Thymus (tissue), 11 donors: ENCODE measurements at regions not wholly inside any gene's neighbourhood (a gene's known extent, or its start where the extent isn't known, plus 50 kb on each side); places are given as distances from the start of the nearest gene placed in this dataset.

Experiments
- DNase-seq, 9 donors: peaks; one replicate each; pipeline ENCODE4 v3.0.0-alpha.2; 2013; ENCODE audit warnings: low spot score in 9 of 9, low read depth in 6 of 9, missing footprints in 1 of 9
- H3K27ac ChIP-seq, 2 donors: one replicate each; pipeline ENCODE4 v1.5.1; 2013; ENCODE audit warnings: control low read depth in 1 of 2, low read depth in 1 of 2, low read length in 1 of 2, mild to moderate bottlenecking in 1 of 2, moderate library complexity in 1 of 2
- H3K27me3 ChIP-seq, 2 donors: one replicate each; pipeline ENCODE4 v1.5.1; 2013; ENCODE audit warnings: low read length in 1 of 2; ENCODE audit not compliant: control insufficient read depth in 2 of 2, insufficient read depth in 1 of 2
- H3K36me3 ChIP-seq, 2 donors: one replicate each; pipeline ENCODE4 v1.5.1; 2013; ENCODE audit warnings: low read length in 1 of 2, mild to moderate bottlenecking in 1 of 2, moderate library complexity in 1 of 2; ENCODE audit not compliant: control insufficient read depth in 2 of 2, insufficient read depth in 2 of 2
- H3K4me1 ChIP-seq, 2 donors: one replicate each; pipeline ENCODE4 v1.5.1; 2013; ENCODE audit warnings: low read length in 2 of 2; ENCODE audit not compliant: control insufficient read depth in 2 of 2, insufficient read depth in 2 of 2
- H3K4me3 ChIP-seq, 2 donors: one replicate each; pipeline ENCODE4 v1.5.1; 2013; ENCODE audit warnings: low read length in 2 of 2, control low read depth in 1 of 2, mild to moderate bottlenecking in 1 of 2
- H3K9me3 ChIP-seq, 2 donors: one replicate each; pipeline ENCODE4 v1.5.1; 2013; ENCODE audit warnings: low read length in 1 of 2, mild to moderate bottlenecking in 1 of 2; ENCODE audit not compliant: control insufficient read depth in 2 of 2, insufficient read depth in 1 of 2
- WGBS: extraction: QIAGEN DNeasy Blood & Tissue Kit; methylation state at CpG from one replicate; pipeline ENCODE4 v1.1.7; 2013; 5-methylcytosine and 5-hydroxymethylcytosine counted together
- donor health status: healthy.

DNA sequence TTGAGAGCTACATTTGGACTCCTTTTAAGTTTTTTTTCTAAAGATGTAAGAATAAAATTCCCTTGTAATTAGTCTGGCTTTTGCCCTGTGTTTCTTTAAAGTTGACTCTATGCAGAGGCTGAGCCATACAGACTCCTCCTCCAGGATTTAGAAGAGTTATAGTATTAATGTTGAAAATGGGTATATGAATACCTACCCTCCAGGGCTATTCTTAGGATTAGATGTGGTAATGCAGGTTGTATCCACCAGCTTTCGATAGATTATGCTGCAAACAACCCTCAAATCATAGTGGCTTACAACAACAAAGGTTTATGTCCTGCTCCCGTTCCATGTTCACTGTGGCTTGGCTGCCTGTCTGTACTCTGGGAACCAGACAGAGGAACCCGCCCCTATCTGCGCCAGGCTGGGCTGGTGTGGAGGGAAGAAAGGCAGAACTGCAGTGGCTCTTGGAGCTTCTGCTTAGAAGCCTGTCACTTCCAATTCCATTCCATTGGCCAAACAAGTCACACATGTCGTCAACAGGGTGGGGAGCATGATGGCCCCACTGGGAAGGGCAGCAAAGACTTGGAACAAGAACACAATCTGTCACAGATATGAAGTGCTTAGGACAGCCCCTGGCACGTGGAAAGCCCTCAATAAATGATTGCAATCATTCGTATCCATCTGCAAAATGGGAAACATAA lies 290.8 kb downstream of the FOXO1 start:
- WGBS: 93% methylated on average over 7 of the region's 7 CpGs

DNA sequence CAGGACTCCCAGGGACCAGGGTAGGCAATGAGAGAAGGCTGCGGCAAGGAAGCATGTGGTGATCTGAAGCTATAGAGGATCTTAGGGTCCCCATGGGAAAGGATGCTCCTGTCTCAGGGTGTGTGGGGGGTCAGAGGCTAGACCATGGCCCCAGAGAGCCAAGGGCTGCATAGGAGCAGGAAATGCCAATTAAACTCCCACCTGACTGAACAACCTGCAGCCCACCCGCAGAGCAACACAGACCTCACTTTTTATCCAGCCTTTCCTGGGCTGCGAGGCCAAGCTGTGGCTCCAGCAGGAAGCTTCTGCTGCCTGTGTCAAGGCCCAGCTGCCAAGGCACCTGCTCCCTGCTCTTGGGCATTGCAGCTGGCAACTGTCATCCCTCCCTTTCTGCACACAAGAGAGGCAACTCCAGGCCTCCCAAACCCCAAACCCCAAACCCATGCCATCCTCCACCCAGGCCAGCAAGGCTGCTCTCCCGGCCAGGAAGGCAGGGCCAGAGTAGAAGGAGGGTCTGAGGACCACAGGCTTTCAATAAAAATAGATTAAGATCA lies 290.1 kb downstream of the FOXO1 start:
- Histone ChIP-seq H3K36me3 (no peaks in the 10 kb centered on the region), H3K9me3 (peaks cover 0 to 4% of the 10 kb centered on the region in 2 donors), H3K27ac (no peak overlapping the region), H3K27me3 (no peaks in the 10 kb centered on the region), H3K4me3 (no peak overlapping the region), H3K4me1 (peaks cover 0 to 6% of the 10 kb centered on the region in 2 donors)
- DNase-seq: no peak
- 28% methylated on average over 4 of the region's 4 CpGs for WGBS

More for the DNA sequence above, 290.8 kb downstream of the FOXO1 start:
- no peaks in the 10 kb centered on the region for H3K36me3 ChIP-seq
- peaks cover 0 to 6% of the 10 kb centered on the region in 2 donors for H3K4me1 ChIP-seq
- H3K27me3 ChIP-seq: no peaks in the 10 kb centered on the region
- no peak overlapping the region for H3K27ac ChIP-seq
- no peak for DNase-seq
- no peak overlapping the region for H3K4me3 ChIP-seq
- peaks cover 0 to 4% of the 10 kb centered on the region in 2 donors for H3K9me3 ChIP-seq

DNA sequence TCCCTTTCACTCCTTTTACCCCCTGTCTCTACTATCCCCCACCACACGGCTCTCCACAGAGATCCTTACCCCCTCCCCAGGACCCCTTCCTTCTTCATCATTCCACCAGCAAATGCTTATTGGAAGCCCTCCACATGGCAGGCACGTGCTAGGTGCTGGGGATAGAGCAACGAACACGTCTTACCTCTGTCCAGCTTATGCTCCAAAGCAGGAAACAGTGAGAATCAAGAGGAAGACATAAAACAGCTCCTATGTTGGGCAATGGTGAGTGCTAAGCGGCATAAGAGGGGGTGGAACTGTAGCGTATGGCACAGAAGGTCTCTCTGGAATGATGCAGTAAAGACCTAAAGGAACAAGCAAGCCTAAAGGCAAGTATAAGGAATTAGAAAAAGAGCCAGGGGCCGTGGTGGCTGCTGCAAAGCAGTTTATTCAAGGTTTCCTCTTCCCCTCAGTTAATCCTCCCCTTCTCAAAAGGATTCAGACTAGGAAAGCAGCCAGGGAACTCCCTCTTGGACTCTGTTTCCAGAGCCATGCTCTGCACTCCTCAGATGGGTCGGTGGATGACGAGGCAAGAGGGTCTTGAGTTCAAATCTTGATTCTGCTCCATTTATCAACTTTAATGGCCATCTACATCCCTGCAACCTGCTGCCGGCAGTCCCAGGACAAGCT lies 289.4 kb downstream of the FOXO1 start:
- Histone ChIP-seq H3K27me3 (no peaks in the 10 kb centered on the region), H3K36me3 (no peaks in the 10 kb centered on the region), H3K4me3 (no peak overlapping the region), H3K4me1 (peaks cover 0 to 4% of the 10 kb centered on the region in 2 donors), H3K27ac (no peak overlapping the region), H3K9me3 (no peaks in the 10 kb centered on the region)
- no peak for DNase-seq
- 84% methylated on average over 10 of the region's 10 CpGs for WGBS

DNA sequence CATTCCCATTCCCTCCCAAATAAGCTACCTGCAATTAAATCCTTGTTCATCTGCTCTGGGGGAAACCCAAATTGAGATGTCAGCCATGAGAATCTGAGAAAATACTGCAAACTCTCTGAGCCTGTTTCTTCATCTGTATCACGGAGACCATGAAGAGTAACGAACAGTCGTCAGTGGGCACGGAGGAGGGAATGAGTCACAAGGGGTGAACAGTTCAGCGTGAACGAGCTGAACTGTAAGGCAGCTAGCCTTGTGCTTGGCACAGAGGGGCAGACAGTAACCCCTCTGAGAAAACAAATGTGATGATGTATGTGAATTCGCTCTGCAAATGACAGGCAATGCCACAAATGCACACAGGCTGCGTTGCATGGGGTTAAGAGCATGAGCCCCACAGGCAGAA lies 288.7 kb downstream of the FOXO1 start:
- H3K27me3 ChIP-seq: no peaks in the 10 kb centered on the region
- H3K4me1 ChIP-seq: peaks cover 0 to 2% of the 10 kb centered on the region in 2 donors
- no peak overlapping the region for H3K27ac ChIP-seq
- H3K4me3 ChIP-seq: no peak overlapping the region
- WGBS: 97% methylated on average over 8 of the region's 8 CpGs
- no peaks in the 10 kb centered on the region for H3K36me3 ChIP-seq
- H3K9me3 ChIP-seq: no peaks in the 10 kb centered on the region
- no peak for DNase-seq

DNA sequence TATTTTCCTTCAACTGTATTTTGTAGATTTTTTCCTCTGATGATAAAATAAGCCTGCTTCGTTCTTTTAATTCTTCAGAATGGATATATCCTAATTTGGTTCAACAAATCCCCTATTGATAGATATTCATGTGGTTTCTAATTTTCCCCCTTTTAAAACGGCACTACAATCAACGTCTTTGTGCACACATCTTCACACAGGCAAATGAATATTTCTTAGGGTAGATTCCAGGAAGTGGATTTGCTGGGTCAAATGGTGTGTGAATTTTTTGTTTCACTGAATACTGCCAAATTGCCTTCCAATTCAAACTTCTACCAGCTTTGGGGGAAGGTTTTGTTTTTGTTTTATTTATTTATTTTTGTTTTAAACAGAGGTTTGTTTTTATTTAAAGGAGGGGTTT lies 287.2 kb downstream of the FOXO1 start:
- Histone ChIP-seq H3K4me3 (no peak overlapping the region), H3K4me1 (peaks cover 0 to 2% of the 10 kb centered on the region in 2 donors), H3K9me3 (no peaks in the 10 kb centered on the region), H3K27ac (no peak overlapping the region), H3K36me3 (no peaks in the 10 kb centered on the region), H3K27me3 (no peaks in the 10 kb centered on the region)
- no peak for DNase-seq
- WGBS: 87% methylated on average over 3 of the region's 3 CpGs

DNA sequence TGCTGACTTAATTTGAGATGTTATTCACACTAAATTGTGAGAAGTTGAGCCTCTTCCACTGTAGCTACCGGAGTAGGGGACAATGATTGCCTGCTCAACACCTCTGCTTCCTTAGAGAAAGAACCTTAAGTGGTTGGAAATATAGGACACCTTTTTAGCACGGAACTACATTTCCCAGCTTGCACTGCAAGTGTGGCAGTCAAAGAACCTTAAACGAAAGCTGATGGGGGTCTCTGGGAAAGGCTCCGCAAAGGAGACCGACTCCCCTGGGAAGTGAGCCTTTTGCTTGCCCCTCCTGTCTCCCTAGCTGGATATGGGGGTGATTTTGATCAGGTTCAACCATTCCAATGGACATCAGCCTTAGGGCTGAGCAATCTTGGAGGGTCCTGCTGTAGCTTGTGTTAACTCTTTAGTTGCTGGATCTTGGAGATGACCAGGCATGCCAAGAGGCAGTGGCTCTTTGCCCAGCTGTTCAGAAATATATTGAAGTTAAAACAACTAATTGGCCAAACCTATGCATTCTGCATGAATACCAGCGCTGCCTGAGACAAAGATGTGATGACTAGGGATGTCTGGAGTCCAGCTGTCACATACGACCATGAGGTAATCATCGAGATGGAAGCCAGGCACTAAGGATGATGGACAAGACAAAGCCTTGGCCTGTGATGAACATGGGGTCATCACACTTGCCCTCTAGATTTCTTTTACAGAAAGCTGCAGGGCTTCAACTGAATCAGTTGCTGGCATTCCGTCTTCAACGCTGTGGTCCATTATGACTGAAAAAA lies 286.5 kb downstream of the FOXO1 start:
- H3K27ac ChIP-seq: no peak overlapping the region
- DNase-seq: no peak
- H3K4me1 ChIP-seq: peaks cover 0 to 2% of the 10 kb centered on the region in 2 donors
- WGBS: 86% methylated on average over 10 of the region's 10 CpGs
- no peaks in the 10 kb centered on the region for H3K9me3 ChIP-seq
- no peaks in the 10 kb centered on the region for H3K27me3 ChIP-seq
- no peaks in the 10 kb centered on the region for H3K36me3 ChIP-seq
- no peak overlapping the region for H3K4me3 ChIP-seq

DNA sequence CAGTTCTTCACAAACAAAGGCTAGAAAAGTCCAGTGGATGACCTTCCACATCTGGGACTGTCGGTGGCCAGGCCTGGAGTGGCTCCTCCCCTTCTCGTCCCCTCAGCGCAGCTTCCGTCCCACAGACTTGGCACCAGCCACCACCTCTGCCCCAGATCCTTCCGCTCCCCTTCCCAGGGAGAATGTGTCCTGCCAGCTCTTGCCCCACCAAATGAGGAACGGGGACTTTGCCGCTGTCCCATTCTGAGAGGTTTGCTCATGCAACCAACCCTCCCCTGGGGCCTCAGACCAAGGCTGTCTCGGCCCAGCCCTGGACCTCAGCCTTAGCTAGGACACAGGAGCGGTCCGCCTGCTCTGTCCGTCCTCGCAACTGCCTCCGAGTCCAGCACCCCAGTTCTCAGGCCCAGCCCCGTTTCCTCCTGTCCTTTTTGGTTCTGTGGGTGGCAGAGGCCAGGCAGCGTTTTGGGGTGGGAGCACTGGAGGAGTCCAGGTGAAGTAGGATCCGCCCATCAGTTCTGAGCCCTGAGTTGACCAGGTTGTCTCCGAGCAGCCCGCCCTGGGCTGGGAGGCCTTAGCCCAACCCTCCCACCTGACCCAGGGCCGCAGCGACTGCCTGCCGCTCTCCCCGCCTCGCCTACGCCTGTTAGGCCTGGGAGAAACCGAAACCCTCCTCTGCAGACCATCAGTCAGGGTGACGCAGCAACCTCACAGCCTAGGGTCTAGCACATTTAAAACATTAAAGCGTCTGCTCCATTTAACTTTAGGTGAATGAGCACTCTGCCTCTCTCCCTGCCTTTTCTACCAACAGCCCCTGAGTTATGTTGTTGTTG lies 284.3 kb downstream of the FOXO1 start:
- Histone ChIP-seq H3K27me3 (no peaks in the 10 kb centered on the region), H3K9me3 (no peaks in the 10 kb centered on the region), H3K36me3 (no peaks in the 10 kb centered on the region), H3K27ac (no peak overlapping the region), H3K4me3 (no peak overlapping the region), H3K4me1 (no peaks in the 10 kb centered on the region)
- WGBS: 97% methylated on average over 27 of the region's 27 CpGs
- no peak for DNase-seq

DNA sequence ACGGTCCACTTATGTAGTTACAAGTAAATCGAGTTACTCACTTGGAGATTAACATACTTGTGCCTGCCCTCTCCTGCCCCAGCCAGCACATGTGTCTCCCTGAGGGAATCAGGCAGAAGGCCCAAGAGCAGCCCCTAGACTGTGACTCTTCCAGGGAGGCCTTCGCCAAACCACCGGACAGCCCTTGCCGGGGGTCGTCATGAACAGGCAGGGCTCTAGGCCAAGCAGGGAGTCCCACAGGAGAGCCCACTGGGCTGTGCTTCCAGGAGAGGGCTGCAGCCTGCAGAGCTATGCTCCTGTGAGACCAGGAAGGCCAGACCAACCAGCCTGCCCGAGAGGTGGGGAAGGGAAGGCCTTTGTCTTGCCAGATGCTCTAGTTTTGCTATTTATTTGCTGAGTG lies 283.3 kb downstream of the FOXO1 start:
- no peak for DNase-seq
- H3K4me3 ChIP-seq: no peak overlapping the region
- H3K9me3 ChIP-seq: no peaks in the 10 kb centered on the region
- 94% methylated on average over 7 of the region's 7 CpGs for WGBS
- H3K27me3 ChIP-seq: no peaks in the 10 kb centered on the region
- no peak overlapping the region for H3K27ac ChIP-seq
- H3K36me3 ChIP-seq: no peaks in the 10 kb centered on the region
- H3K4me1 ChIP-seq: peaks cover 0 to under 1% of the 10 kb centered on the region in 2 donors
